ENCODE measurements at regions not wholly inside any gene's neighbourhood (a gene's known extent, or its start where the extent isn't known, plus 50 kb on each side); places are given as distances from the start of the nearest gene placed in this dataset.

DNA sequence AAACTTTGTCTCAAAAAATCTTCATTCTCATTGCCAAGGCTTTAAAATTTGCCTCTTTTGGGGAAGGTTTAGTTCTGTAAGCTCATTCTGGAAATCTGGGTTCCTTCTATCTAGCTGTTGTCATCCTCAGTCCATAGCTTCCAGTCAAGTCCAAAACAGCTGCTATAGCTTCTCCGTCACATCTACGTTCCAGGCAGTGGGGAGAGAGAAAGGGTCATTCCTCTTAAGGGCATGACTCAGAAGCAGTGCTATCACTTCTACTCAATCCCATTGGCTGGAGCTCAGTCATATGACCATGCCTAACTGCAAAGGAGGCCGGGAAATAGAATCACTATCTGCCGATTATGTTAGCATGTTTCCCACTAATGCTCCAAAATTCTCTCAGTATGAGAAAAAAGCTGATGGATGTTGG, 141.4 kb upstream of the PTPN1 start (continued):
- TF ChIP-seq ETV5 (CRISPR knock-in tag; IDR thresholded peaks at IDR 0.05; ENCODE audit: low read depth) = no peak
- TF ChIP-seq ZSCAN32 (CRISPR knock-in tag; IDR thresholded peaks at IDR 0.05) = no peak
- TF ChIP-seq, protein P1, sequence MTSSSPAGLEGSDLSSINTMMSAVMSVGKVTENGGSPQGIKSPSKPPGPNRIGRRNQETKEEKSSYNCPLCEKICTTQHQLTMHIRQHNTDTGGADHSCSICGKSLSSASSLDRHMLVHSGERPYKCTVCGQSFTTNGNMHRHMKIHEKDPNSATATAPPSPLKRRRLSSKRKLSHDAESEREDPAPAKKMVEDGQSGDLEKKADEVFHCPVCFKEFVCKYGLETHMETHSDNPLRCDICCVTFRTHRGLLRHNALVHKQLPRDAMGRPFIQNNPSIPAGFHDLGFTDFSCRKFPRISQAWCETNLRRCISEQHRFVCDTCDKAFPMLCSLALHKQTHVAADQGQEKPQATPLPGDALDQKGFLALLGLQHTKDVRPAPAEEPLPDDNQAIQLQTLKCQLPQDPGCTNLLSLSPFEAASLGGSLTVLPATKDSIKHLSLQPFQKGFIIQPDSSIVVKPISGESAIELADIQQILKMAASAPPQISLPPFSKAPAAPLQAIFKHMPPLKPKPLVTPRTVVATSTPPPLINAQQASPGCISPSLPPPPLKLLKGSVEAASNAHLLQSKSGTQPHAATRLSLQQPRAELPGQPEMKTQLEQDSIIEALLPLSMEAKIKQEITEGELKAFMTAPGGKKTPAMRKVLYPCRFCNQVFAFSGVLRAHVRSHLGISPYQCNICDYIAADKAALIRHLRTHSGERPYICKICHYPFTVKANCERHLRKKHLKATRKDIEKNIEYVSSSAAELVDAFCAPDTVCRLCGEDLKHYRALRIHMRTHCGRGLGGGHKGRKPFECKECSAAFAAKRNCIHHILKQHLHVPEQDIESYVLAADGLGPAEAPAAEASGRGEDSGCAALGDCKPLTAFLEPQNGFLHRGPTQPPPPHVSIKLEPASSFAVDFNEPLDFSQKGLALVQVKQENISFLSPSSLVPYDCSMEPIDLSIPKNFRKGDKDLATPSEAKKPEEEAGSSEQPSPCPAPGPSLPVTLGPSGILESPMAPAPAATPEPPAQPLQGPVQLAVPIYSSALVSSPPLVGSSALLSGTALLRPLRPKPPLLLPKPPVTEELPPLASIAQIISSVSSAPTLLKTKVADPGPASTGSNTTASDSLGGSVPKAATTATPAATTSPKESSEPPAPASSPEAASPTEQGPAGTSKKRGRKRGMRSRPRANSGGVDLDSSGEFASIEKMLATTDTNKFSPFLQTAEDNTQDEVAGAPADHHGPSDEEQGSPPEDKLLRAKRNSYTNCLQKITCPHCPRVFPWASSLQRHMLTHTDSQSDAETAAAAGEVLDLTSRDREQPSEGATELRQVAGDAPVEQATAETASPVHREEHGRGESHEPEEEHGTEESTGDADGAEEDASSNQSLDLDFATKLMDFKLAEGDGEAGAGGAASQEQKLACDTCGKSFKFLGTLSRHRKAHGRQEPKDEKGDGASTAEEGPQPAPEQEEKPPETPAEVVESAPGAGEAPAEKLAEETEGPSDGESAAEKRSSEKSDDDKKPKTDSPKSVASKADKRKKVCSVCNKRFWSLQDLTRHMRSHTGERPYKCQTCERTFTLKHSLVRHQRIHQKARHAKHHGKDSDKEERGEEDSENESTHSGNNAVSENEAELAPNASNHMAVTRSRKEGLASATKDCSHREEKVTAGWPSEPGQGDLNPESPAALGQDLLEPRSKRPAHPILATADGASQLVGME (CRISPR knock-in tag; IDR thresholded peaks at IDR 0.05) = no peak
- no peak for TF ChIP-seq STAT5A (IDR thresholded peaks at IDR 0.05; ENCODE audit: borderline replicate concordance, low read length)
- TF ChIP-seq ZNF347 (CRISPR knock-in tag; IDR thresholded peaks at IDR 0.05; ENCODE audit: low read depth) = no peak
- no peak for TF ChIP-seq ETV1 (tag; conservative IDR thresholded peaks at IDR 0.05; ENCODE audit: low read depth)
- no peak for TF ChIP-seq GATAD2B (IDR thresholded peaks at IDR 0.05; ENCODE audit: borderline replicate concordance)
- TF ChIP-seq CBFA2T2 (conservative IDR thresholded peaks at IDR 0.05) = 0 out of 2 replicates have a peak, but pooled peaks have one; percentile 29
- TF ChIP-seq, protein P2, sequence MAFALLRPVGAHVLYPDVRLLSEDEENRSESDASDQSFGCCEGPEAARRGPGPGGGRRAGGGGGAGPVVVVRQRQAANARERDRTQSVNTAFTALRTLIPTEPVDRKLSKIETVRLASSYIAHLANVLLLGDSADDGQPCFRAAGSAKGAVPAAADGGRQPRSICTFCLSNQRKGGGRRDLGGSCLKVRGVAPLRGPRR (CRISPR knock-in tag; IDR thresholded peaks at IDR 0.05) = no peak
- TF ChIP-seq BDP1 (IDR thresholded peaks at IDR 0.05; ENCODE audit: insufficient read depth, insufficient read length) = no peak
- 0 out of 2 replicates have a peak, but pooled peaks have one; percentile 39 for TF ChIP-seq HDAC8 (tag; IDR thresholded peaks at IDR 0.05)
- no peak for TF ChIP-seq KDM1A (IDR thresholded peaks at IDR 0.05)
- TF ChIP-seq, protein P3, sequence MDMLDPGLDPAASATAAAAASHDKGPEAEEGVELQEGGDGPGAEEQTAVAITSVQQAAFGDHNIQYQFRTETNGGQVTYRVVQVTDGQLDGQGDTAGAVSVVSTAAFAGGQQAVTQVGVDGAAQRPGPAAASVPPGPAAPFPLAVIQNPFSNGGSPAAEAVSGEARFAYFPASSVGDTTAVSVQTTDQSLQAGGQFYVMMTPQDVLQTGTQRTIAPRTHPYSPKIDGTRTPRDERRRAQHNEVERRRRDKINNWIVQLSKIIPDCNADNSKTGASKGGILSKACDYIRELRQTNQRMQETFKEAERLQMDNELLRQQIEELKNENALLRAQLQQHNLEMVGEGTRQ (CRISPR knock-in tag; IDR thresholded peaks at IDR 0.05) = peak; percentile 89
- TF ChIP-seq, protein P4, sequence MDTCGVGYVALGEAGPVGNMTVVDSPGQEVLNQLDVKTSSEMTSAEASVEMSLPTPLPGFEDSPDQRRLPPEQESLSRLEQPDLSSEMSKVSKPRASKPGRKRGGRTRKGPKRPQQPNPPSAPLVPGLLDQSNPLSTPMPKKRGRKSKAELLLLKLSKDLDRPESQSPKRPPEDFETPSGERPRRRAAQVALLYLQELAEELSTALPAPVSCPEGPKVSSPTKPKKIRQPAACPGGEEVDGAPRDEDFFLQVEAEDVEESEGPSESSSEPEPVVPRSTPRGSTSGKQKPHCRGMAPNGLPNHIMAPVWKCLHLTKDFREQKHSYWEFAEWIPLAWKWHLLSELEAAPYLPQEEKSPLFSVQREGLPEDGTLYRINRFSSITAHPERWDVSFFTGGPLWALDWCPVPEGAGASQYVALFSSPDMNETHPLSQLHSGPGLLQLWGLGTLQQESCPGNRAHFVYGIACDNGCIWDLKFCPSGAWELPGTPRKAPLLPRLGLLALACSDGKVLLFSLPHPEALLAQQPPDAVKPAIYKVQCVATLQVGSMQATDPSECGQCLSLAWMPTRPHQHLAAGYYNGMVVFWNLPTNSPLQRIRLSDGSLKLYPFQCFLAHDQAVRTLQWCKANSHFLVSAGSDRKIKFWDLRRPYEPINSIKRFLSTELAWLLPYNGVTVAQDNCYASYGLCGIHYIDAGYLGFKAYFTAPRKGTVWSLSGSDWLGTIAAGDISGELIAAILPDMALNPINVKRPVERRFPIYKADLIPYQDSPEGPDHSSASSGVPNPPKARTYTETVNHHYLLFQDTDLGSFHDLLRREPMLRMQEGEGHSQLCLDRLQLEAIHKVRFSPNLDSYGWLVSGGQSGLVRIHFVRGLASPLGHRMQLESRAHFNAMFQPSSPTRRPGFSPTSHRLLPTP (IDR thresholded peaks at IDR 0.05; ENCODE audit: borderline replicate concordance, extremely low read depth, insufficient read length) = no peak
- TF ChIP-seq ARNT (IDR thresholded peaks at IDR 0.05) = peak in 1 of 2 experiments; percentile 29; a peak in 1 of 4 replicates
- TF ChIP-seq, protein P5, sequence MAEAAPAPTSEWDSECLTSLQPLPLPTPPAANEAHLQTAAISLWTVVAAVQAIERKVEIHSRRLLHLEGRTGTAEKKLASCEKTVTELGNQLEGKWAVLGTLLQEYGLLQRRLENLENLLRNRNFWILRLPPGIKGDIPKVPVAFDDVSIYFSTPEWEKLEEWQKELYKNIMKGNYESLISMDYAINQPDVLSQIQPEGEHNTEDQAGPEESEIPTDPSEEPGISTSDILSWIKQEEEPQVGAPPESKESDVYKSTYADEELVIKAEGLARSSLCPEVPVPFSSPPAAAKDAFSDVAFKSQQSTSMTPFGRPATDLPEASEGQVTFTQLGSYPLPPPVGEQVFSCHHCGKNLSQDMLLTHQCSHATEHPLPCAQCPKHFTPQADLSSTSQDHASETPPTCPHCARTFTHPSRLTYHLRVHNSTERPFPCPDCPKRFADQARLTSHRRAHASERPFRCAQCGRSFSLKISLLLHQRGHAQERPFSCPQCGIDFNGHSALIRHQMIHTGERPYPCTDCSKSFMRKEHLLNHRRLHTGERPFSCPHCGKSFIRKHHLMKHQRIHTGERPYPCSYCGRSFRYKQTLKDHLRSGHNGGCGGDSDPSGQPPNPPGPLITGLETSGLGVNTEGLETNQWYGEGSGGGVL (CRISPR knock-in tag; IDR thresholded peaks at IDR 0.05) = no peak
- no peak; a peak in 1 of 3 replicates for TF ChIP-seq CBX3 (IDR thresholded peaks at IDR 0.05; ENCODE audit: borderline replicate concordance in 1 of 2, low read length in 2 of 2)

Data from K562 (cell line).